Prostate gland (tissue), 2 donors: ENCODE measurements at regions not wholly inside any gene's neighbourhood (a gene's known extent, or its start where the extent isn't known, plus 50 kb on each side); places are given as distances from the start of the nearest gene placed in this dataset.

Experiments used
- DNase-seq: peaks from one replicate; pipeline ENCODE4 v3.0.0-alpha.2; 2019; ENCODE audit warnings: low spot score
- H3K27ac ChIP-seq, 2 donors: fragments of 200-600 bp; sonication (generic); 2 replicates each; pipeline ENCODE4 v1.5.1; 2017 to 2019
- H3K27me3 ChIP-seq: fragments of 200-600 bp; sonication (generic); replicated peaks from 2 replicates; pipeline ENCODE4 v1.5.1; 2019; ENCODE audit not compliant: insufficient read depth
- H3K36me3 ChIP-seq, 2 donors: fragments of 200-600 bp; sonication (generic); 1 replicate in 1 of 2; 2 replicates in 1 of 2; pipeline versions ENCODE4 v1.5.1 to v1.8.1; 2017 to 2019
- H3K4me1 ChIP-seq: fragments of 200-600 bp; sonication (generic); replicated peaks from 2 replicates; pipeline ENCODE4 v1.5.1; 2019
- H3K4me3 ChIP-seq, 2 donors: fragments of 200-600 bp; sonication (generic); 2 replicates each; pipeline ENCODE4 v1.5.1; 2017 to 2019
- H3K9me3 ChIP-seq: fragments of 200-600 bp; sonication (generic); 2 replicates; pipeline ENCODE4 v1.5.1; 2017
- CTCF ChIP-seq, 4 experiments: fragments of 200-600 bp in 2 of 4; fragments of 450-650 bp in 2 of 4; sonication (generic) in 2 of 4; IDR thresholded peaks; 1 replicate in 3 of 4; 2 replicates in 1 of 4; pipeline ENCODE4 v1.5.1; 2016 to 2019; ENCODE audit warnings: antibody characterized with exemption in 4 of 4, mild to moderate bottlenecking in 2 of 4, moderate library complexity in 2 of 4
- POLR2A ChIP-seq: fragments of 450-650 bp; IDR thresholded peaks from one replicate; pipeline ENCODE4 v1.6.1; 2016; ENCODE audit warnings: antibody characterized with exemption, mild to moderate bottlenecking
- POLR2AphosphoS5 ChIP-seq: sonication (generic); formaldehyde crosslinking; IDR thresholded peaks from one replicate; pipeline ENCODE4 v1.6.1; 2017; ENCODE audit warnings: antibody characterized with exemption
- whole genome bisulfite sequencing: methylation state at CpG from one replicate; pipeline ENCODE4 v1.1.5; 2018; 5-methylcytosine and 5-hydroxymethylcytosine counted together
- intact Hi-C: fragments of 100-400 bp; cut with DNase I; formaldehyde crosslinking; loops from one replicate; pipeline ENCODE4 v1.14.2; 2022

- TF ChIP-seq POLR2A (no peak), CTCF (IDR thresholded peaks at IDR 0.05) (no peak), POLR2AphosphoS5 (no peak)
- no peaks in the 10 kb centered on the region for H3K36me3 ChIP-seq
- H3K27ac ChIP-seq, result no peak overlapping the region
- H3K4me1 ChIP-seq, result no peaks in the 10 kb centered on the region
- intact Hi-C loops, result no loop called here
- H3K4me3 ChIP-seq, result no peak overlapping the region
- no peaks in the 10 kb centered on the region for H3K9me3 ChIP-seq
- no peaks in the 10 kb centered on the region for H3K27me3 ChIP-seq
- no peak for DNase-seq
Observed at GRCh38 chr4:77501240-77501639, 104.4 kb upstream of the CXCL13 start.

- H3K27me3 ChIP-seq, result no peaks in the 10 kb centered on the region
- intact Hi-C loops, result no loop called here
- H3K27ac ChIP-seq, result no peak overlapping the region
- TF ChIP-seq POLR2AphosphoS5, result no peak
- TF ChIP-seq POLR2A, result no peak
- no peak for TF ChIP-seq CTCF (IDR thresholded peaks at IDR 0.05)
- no peak overlapping the region for H3K4me3 ChIP-seq
- WGBS, result 75% methylated on average over 2 of the region's 2 CpGs
- no peaks in the 10 kb centered on the region for H3K4me1 ChIP-seq
- DNase-seq, result no peak
- no peaks in the 10 kb centered on the region for H3K9me3 ChIP-seq
- no peaks in the 10 kb centered on the region for H3K36me3 ChIP-seq
Observed at GRCh38 chr4:77501851-77502250, 103.8 kb upstream of the CXCL13 start.

GRCh38 chr4:77504407-77504806 is 101.2 kb upstream of the CXCL13 start:
- DNase-seq, result no peak
- H3K27me3 ChIP-seq, result no peaks in the 10 kb centered on the region
- H3K4me1 ChIP-seq, result no peaks in the 10 kb centered on the region
- H3K27ac ChIP-seq, result no peak overlapping the region
- H3K36me3 ChIP-seq, result no peaks in the 10 kb centered on the region
- intact Hi-C loops, result no loop called here
- WGBS, result 60% methylated on average over 2 of the region's 2 CpGs
- no peak overlapping the region for H3K4me3 ChIP-seq
- no peaks in the 10 kb centered on the region for H3K9me3 ChIP-seq
- TF ChIP-seq CTCF (IDR thresholded peaks at IDR 0.05), result no peak

GRCh38 chr4:77505275-77505957 is 100.2 kb upstream of the CXCL13 start:
- Histone ChIP-seq H3K4me3 (no peak overlapping the region), H3K27me3 (no peaks in the 10 kb centered on the region), H3K9me3 (no peaks in the 10 kb centered on the region), H3K4me1 (no peaks in the 10 kb centered on the region), H3K27ac (no peak overlapping the region), H3K36me3 (no peaks in the 10 kb centered on the region)
- TF ChIP-seq POLR2AphosphoS5, result no peak
- no peak for TF ChIP-seq POLR2A
- no peak for TF ChIP-seq CTCF (IDR thresholded peaks at IDR 0.05)
- intact Hi-C loops, result no loop called here
- no peak for DNase-seq
- WGBS, result 68% methylated on average over 4 of the region's 4 CpGs

GRCh38 chr4:77505958-77506319 is 99.7 kb upstream of the CXCL13 start:
- intact Hi-C loops, result no loop called here
- H3K4me1 ChIP-seq, result no peaks in the 10 kb centered on the region
- no peaks in the 10 kb centered on the region for H3K9me3 ChIP-seq
- no peaks in the 10 kb centered on the region for H3K27me3 ChIP-seq
- WGBS, result 86% methylated on average over 2 of the region's 2 CpGs
- no peaks in the 10 kb centered on the region for H3K36me3 ChIP-seq
- no peak overlapping the region for H3K4me3 ChIP-seq
- TF ChIP-seq POLR2A (no peak), POLR2AphosphoS5 (no peak), CTCF (IDR thresholded peaks at IDR 0.05) (no peak)
- no peak for DNase-seq
- H3K27ac ChIP-seq, result no peak overlapping the region
